Activated CD4-positive, alpha-beta T cell treated with anti-CD3 and anti-CD28 coated beads, Interleukin-2, amount 10 ng/mL, durations not matched to agents 7 days and 5 days (primary cell): ENCODE measurements at regions not wholly inside any gene's neighbourhood (a gene's known extent, or its start where the extent isn't known, plus 50 kb on each side); places are given as distances from the start of the nearest gene placed in this dataset.
"Not testable (repeated sequence)": the region's sequence is repeated elsewhere in the genome, so short reads cannot be mapped to it uniquely, and the experiment has no call there.

Experiments used
- CTCF ChIA-PET: fragments of 350-600 bp; sonication (Branson Sonifier 250); formaldehyde crosslinking; loops from one replicate; lab custom pipeline; 2021; ENCODE audit warnings: antibody characterized with exemption; lab: Charles Lee
- POLR2A ChIA-PET: fragments of 350-600 bp; sonication (Branson Sonifier 250); formaldehyde crosslinking; loops from one replicate; lab custom pipeline; 2021; ENCODE audit warnings: antibody characterized with exemption; lab: Charles Lee
- DNase-seq: peaks from one replicate; pipeline ENCODE4 v3.0.0-alpha.2; 2020
- H3K27ac Mint-ChIP-seq: one replicate; pipeline ENCODE4 v1.8.0; 2021; ENCODE audit warnings: mild to moderate bottlenecking, moderate library complexity, mixed read lengths
- H3K27me3 Mint-ChIP-seq: one replicate; pipeline ENCODE4 v1.8.0; 2021; ENCODE audit warnings: mixed read lengths
- H3K36me3 Mint-ChIP-seq: one replicate; pipeline ENCODE4 v1.8.0; 2021; ENCODE audit warnings: low read depth, mixed read lengths
- H3K4me1 Mint-ChIP-seq: one replicate; pipeline ENCODE4 v1.8.0; 2021; ENCODE audit warnings: mixed read lengths
- H3K4me3 Mint-ChIP-seq: one replicate; pipeline ENCODE4 v1.8.0; 2021; ENCODE audit warnings: mild to moderate bottlenecking, moderate library complexity, mixed read lengths
- H3K9me3 Mint-ChIP-seq: one replicate; pipeline ENCODE4 v1.8.0; 2021; ENCODE audit warnings: mixed read lengths

GRCh38 chr7:98733036-98733435, 116.0 kb downstream of the NPTX2 start:
- Mint-ChIP-seq H3K27ac (no peak overlapping the region), H3K27me3 (peaks cover 3% of the 10 kb centered on the region), H3K36me3 (no peaks in the 10 kb centered on the region), H3K4me3 (no peak overlapping the region), H3K9me3 (peaks cover 2% of the 10 kb centered on the region), H3K4me1 (no peaks in the 10 kb centered on the region)
- ChIA-PET CTCF (no interaction called here), POLR2A (no interaction called here)
- peak; percentile 53 for DNase-seq

- no peak for DNase-seq
- Mint-ChIP-seq H3K4me3 (no peak overlapping the region), H3K27ac (no peak overlapping the region), H3K36me3 (no peaks in the 10 kb centered on the region), H3K4me1 (no peaks in the 10 kb centered on the region), H3K9me3 (peaks cover 2% of the 10 kb centered on the region), H3K27me3 (no peaks in the 10 kb centered on the region)
- POLR2A ChIA-PET: no interaction called here
- CTCF ChIA-PET: interaction anchor here (0.7 kb wide), 1 partner anchor 18 kb away, joined by 4 read pairs; no protein-coding TSS in a partner anchor
These were observed 118.7 kb downstream of the NPTX2 start for GRCh38 chr7:98735801-98736200.

DNA sequence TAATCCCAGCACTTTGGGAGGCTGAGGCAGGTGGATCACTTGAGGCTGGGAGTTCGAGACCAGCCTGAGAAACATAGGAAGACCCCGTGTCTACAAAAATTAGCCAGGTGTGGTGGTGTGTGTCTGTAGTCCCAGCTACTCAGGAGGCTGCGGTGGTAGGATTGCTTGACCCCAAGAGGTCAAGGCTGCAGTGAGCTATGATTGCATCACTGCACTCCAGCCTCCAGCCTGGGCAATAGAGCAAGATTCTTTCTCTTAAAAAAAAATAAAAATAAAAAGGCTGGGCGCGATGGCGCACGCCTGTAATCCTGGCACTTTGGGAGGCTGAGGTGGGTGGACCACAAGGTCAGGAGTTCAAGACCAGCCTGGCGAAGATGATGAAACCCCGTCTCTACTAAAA, 119.4 kb downstream of the NPTX2 start:
- H3K27ac Mint-ChIP-seq: not testable (repeated sequence)

GRCh38 chr7:98737176-98737575, 120.1 kb downstream of the NPTX2 start:
- peaks cover 2% of the 10 kb centered on the region for H3K9me3 Mint-ChIP-seq
- H3K27ac Mint-ChIP-seq: no peak overlapping the region
- no peaks in the 10 kb centered on the region for H3K36me3 Mint-ChIP-seq
- ChIA-PET POLR2A (no interaction called here), CTCF (no interaction called here)
- no peak overlapping the region for H3K4me3 Mint-ChIP-seq
- no peaks in the 10 kb centered on the region for H3K27me3 Mint-ChIP-seq
- DNase-seq: no peak
- no peaks in the 10 kb centered on the region for H3K4me1 Mint-ChIP-seq

More for the DNA sequence above, 119.4 kb downstream of the NPTX2 start:
- DNase-seq, H3K36me3 Mint-ChIP-seq, POLR2A ChIA-PET, H3K4me1 Mint-ChIP-seq, H3K9me3 Mint-ChIP-seq, H3K4me3 Mint-ChIP-seq, H3K27me3 Mint-ChIP-seq, CTCF ChIA-PET: not testable (repeated sequence)

- ChIA-PET CTCF (interaction anchor here (0.6 kb wide), 1 partner anchor 348 kb away, joined by 3 read pairs; no protein-coding TSS in a partner anchor), POLR2A (no interaction called here)
- Mint-ChIP-seq H3K9me3 (no peaks in the 10 kb centered on the region), H3K36me3 (no peaks in the 10 kb centered on the region), H3K4me3 (no peak overlapping the region), H3K27me3 (no peaks in the 10 kb centered on the region), H3K4me1 (no peaks in the 10 kb centered on the region), H3K27ac (no peak overlapping the region)
- no peak for DNase-seq
These were observed 123.6 kb downstream of the NPTX2 start for GRCh38 chr7:98740643-98741042.

DNA sequence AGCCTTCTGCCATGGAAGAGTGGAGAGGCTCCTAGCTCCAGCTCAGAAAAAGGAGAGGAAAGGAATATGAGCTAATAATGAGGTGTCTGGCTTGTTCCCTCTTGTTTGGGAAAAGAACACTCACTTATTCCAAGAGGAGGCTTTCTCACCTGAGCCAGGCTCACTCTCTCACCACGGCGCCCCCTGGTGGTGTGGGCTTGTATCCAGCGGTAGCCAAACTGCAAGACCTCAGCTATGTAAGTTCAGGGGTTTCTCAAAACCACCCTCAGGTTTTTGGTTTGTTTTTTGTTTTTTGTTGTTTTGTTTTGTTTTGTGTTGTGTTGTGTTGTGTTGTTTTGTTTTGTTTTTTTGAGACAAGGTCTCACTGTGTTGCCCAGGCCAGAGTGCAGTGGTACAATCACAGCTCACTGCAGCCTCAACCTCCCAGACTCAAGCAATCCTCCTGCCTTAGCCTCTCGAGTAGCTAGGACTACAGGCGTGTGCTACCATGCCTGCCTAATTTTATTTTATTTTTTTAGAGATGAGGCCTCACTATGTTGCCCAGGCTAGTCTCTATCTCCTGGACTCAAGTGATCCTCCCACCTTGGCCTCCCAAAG, 124.0 kb downstream of the TMEM130 start:
- peak; percentile 76 for DNase-seq
- H3K4me3 Mint-ChIP-seq: no peak overlapping the region
- H3K9me3 Mint-ChIP-seq: no peaks in the 10 kb centered on the region
- no peaks in the 10 kb centered on the region for H3K4me1 Mint-ChIP-seq
- H3K27ac Mint-ChIP-seq: no peak overlapping the region
- no peaks in the 10 kb centered on the region for H3K27me3 Mint-ChIP-seq
- no peaks in the 10 kb centered on the region for H3K36me3 Mint-ChIP-seq
- ChIA-PET POLR2A (interaction anchor here (0.8 kb wide), 1 partner anchor 93 kb away, joined by 7 read pairs; no protein-coding TSS in a partner anchor), CTCF (interaction anchor here (1.0 to 1.2 kb wide), 4 partner anchors 17 to 326 kb away, joined by 3 to 4 read pairs (median 3); no protein-coding TSS in a partner anchor)

DNA sequence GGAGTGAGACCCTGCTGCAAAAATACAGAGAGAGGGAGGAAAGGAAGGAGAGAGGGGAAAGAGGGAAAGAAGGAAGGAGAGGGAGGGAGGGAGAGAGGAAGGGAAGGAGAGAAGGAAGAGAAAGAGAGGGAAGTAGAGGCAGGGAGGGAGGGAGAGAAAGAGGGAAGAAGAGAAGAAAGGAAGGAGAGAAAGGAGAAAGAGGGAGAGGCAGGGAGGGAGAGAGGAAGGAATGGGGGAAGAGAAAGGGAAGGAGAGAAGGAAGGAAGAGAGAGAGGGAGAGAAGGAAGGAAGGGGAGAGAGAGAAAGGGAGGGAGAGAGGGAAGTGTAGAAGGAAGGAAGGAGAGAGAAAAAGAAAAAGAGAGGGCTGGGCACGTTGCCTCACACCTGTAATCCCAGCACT, 121.7 kb downstream of the TMEM130 start:
- Mint-ChIP-seq H3K9me3 (no peaks in the 10 kb centered on the region), H3K27me3 (no peaks in the 10 kb centered on the region), H3K27ac (no peak overlapping the region), H3K36me3 (no peaks in the 10 kb centered on the region), H3K4me1 (no peaks in the 10 kb centered on the region), H3K4me3 (no peak overlapping the region)
- CTCF ChIA-PET: no interaction called here
- POLR2A ChIA-PET: no interaction called here
- no peak for DNase-seq

GRCh38 chr7:98753176-98753575, 116.6 kb downstream of the TMEM130 start:
- Mint-ChIP-seq H3K9me3 (peaks cover 2% of the 10 kb centered on the region), H3K4me1 (no peaks in the 10 kb centered on the region), H3K27me3 (no peaks in the 10 kb centered on the region), H3K27ac (no peak overlapping the region), H3K36me3 (no peaks in the 10 kb centered on the region), H3K4me3 (no peak overlapping the region)
- CTCF ChIA-PET: no interaction called here
- DNase-seq: no peak
- POLR2A ChIA-PET: no interaction called here

DNA sequence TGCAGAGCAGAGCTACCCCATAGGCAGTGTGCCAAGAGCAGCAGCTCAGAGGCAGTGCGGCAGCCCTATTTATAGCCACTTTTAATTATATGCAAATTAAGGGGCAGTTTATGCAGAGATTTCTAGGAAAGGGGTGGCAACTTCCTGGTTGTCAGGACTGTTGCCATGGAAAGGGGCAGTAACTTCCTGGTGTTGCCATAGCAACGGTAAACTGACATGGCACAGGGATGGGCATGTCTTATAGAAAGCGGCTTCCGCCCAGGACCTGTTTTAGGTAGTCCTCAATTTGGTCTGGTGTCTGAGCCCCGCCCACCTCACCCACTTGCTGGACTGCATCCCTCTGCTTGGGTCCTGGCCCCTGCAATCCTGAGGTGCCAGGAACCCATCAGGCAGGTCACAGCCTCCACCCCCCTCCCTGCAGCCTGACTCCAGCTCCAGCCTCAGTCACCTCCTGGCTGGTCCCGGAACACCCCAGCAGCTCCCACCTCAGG, 115.8 kb downstream of the TMEM130 start:
- H3K27me3 Mint-ChIP-seq: no peaks in the 10 kb centered on the region
- ChIA-PET CTCF (no interaction called here), POLR2A (no interaction called here)

DNA sequence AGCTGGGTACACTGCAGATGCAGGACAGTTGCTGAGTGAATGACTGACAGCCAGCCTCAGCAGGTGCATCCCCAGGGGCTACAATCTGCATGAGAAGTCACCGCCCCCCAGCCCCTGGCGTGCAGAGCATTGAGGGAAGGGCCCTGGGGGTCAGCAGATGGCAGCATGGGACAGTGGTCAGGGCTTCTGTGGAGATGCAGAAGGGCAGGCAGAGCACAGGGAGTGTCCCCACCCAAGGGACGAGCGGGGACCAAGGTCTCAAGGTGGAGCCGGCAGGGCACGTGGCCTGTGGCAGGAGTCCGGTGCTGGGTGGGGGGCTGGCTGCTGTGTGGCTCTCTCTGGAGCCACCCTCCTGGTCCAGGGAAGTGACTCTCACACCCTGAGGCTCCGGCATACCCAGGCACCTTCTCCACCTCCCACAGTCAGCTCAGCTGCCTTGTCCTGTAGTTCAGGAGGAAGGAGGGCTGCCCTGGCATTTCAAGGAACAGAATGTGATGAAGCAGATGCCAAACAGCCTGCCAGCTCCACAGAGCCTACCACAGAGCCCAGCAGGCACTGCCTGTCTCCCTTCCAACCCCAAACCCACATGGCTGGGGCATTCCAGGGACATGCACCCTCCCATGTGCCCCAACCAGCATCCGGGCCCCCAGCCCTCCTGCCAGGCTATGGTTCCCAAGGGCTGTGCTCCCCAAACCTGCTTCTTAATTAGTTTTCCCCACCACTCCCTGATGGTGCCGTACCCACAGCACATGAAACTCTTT, 114.5 kb downstream of the TMEM130 start:
- Mint-ChIP-seq H3K36me3 (no peaks in the 10 kb centered on the region), H3K27ac (no peak overlapping the region), H3K27me3 (no peaks in the 10 kb centered on the region), H3K9me3 (peaks cover 13% of the 10 kb centered on the region), H3K4me1 (no peaks in the 10 kb centered on the region), H3K4me3 (no peak overlapping the region)
- ChIA-PET CTCF (interaction anchor here (0.5 kb wide), 1 partner anchor 18 kb away, joined by 3 read pairs; no protein-coding TSS in a partner anchor), POLR2A (no interaction called here)
- no peak for DNase-seq

More for the DNA sequence above, 115.8 kb downstream of the TMEM130 start:
- Mint-ChIP-seq H3K9me3 (peaks cover 11% of the 10 kb centered on the region), H3K36me3 (no peaks in the 10 kb centered on the region), H3K4me3 (no peak overlapping the region), H3K4me1 (no peaks in the 10 kb centered on the region), H3K27ac (no peak overlapping the region)
- no peak for DNase-seq

- Mint-ChIP-seq H3K27ac (no peak overlapping the region), H3K4me3 (no peak overlapping the region), H3K27me3 (no peaks in the 10 kb centered on the region), H3K36me3 (no peaks in the 10 kb centered on the region), H3K4me1 (no peaks in the 10 kb centered on the region), H3K9me3 (peaks cover 13% of the 10 kb centered on the region)
- ChIA-PET POLR2A (no interaction called here), CTCF (no interaction called here)
- no peak for DNase-seq
These were observed 111.7 kb downstream of the TMEM130 start for GRCh38 chr7:98758157-98758556.

DNA sequence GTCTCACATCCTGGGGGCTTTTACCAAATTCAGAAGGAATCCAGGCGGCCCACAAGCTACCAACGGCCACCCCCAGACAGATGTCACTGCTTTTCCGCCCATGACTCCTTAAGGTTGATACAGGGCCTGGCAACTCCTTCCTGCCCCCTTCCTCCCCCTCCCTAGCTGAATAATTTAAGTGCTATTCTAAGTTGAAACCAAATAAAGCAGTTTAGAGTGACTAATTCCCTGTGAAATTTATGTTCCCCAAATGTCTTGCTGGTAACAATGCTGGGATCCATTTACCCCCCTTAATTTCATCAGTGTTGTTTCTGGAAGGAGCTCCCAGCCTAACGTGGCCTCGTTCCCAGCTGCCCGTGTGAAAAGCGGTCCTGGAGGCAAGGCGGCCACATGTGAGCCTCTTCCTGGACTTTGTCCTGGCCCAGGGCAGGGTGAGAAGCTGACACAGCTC, 109.6 kb downstream of the TMEM130 start:
- Mint-ChIP-seq H3K36me3 (no peaks in the 10 kb centered on the region), H3K9me3 (peaks cover 13% of the 10 kb centered on the region), H3K27ac (no peak overlapping the region), H3K4me1 (no peaks in the 10 kb centered on the region), H3K27me3 (no peaks in the 10 kb centered on the region), H3K4me3 (no peak overlapping the region)
- DNase-seq: no peak
- ChIA-PET POLR2A (no interaction called here), CTCF (no interaction called here)

DNA sequence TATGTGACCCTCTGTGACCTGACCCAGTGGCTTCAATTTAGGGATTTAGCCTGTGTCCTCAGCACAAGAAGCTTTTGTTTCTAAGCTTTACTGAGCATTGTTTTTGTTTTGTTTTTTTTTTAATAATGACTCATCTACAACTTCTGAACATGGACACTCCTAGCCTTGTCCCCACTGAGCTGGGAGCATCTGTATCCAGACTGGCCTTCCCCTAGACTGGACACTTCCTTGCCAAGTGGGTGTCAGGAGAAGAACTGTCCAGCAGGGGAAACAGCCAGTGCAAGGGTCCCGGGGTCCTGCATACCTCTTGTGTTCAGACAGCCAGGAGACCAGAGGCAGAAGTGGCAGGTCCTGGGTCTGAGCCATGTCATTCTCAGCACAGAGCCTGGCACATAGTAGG, 108.6 kb downstream of the TMEM130 start:
- Mint-ChIP-seq H3K4me3 (no peak overlapping the region), H3K27me3 (no peaks in the 10 kb centered on the region), H3K9me3 (peaks cover 13% of the 10 kb centered on the region), H3K36me3 (no peaks in the 10 kb centered on the region), H3K4me1 (no peaks in the 10 kb centered on the region), H3K27ac (no peak overlapping the region)
- ChIA-PET CTCF (no interaction called here), POLR2A (no interaction called here)
- no peak for DNase-seq
